NCI-H524 treated with DMSO at 0.1 percent for 48 hours (cell line): ENCODE measurements at regions not wholly inside any gene's neighbourhood (a gene's known extent, or its start where the extent isn't known, plus 50 kb on each side); places are given as distances from the start of the nearest gene placed in this dataset.

ENCODE experiments used
- DNase-seq: peaks from one replicate; lab custom pipeline; 2025; lab: John Stamatoyannopoulos, UW

GRCh38 chr10:7507887-7508726, 97.3 kb upstream of the SFMBT2 start:
- DNase-seq, result no peak

GRCh38 chr10:7506571-7506970, 95.7 kb upstream of the SFMBT2 start:
- no peak for DNase-seq

- no peak for DNase-seq
Observed at GRCh38 chr10:7505196-7505595, 94.4 kb upstream of the SFMBT2 start.

GRCh38 chr10:7503190-7503589, 92.4 kb upstream of the SFMBT2 start:
- no peak for DNase-seq

- no peak for DNase-seq
Observed at GRCh38 chr10:7501157-7501556, 90.3 kb upstream of the SFMBT2 start.

GRCh38 chr10:7498111-7498510, 87.3 kb upstream of the SFMBT2 start:
- DNase-seq, result peak; percentile 4

GRCh38 chr10:7493996-7494395, 83.2 kb upstream of the SFMBT2 start:
- DNase-seq, result no peak

GRCh38 chr10:7492660-7493046, 81.8 kb upstream of the SFMBT2 start:
- DNase-seq, result no peak

- no peak for DNase-seq
Observed at GRCh38 chr10:7491949-7492659, 81.3 kb upstream of the SFMBT2 start.

- no peak for DNase-seq
Observed at GRCh38 chr10:7491230-7491629, 80.4 kb upstream of the SFMBT2 start.

GRCh38 chr10:7488418-7488829, 77.6 kb upstream of the SFMBT2 start:
- DNase-seq, result no peak

- no peak for DNase-seq
Observed at GRCh38 chr10:7487528-7487927, 76.7 kb upstream of the SFMBT2 start.

- no peak for DNase-seq
Observed at GRCh38 chr10:7486528-7486927, 75.7 kb upstream of the SFMBT2 start.

GRCh38 chr10:7485799-7486198, 75.0 kb upstream of the SFMBT2 start:
- DNase-seq, result no peak

- DNase-seq, result no peak
Observed at GRCh38 chr10:7485244-7485556, 74.4 kb upstream of the SFMBT2 start.

GRCh38 chr10:7484456-7485243, 73.8 kb upstream of the SFMBT2 start:
- DNase-seq, result no peak

- no peak for DNase-seq
Observed at GRCh38 chr10:7483848-7484247, 73.0 kb upstream of the SFMBT2 start.

- no peak for DNase-seq
Observed at GRCh38 chr10:7482992-7483391, 72.2 kb upstream of the SFMBT2 start.

- DNase-seq, result no peak
Observed at GRCh38 chr10:7481368-7481765, 70.5 kb upstream of the SFMBT2 start.

- DNase-seq, result no peak
Observed at GRCh38 chr10:7480742-7481367, 70.0 kb upstream of the SFMBT2 start.

GRCh38 chr10:7479861-7480598, 69.2 kb upstream of the SFMBT2 start:
- DNase-seq, result no peak
